ENCODE measurements at regions not wholly inside any gene's neighbourhood (a gene's known extent, or its start where the extent isn't known, plus 50 kb on each side); places are given as distances from the start of the nearest gene placed in this dataset.

- TF ChIP-seq POLR2A (IDR thresholded peaks at IDR 0.05; ENCODE audit: low read depth, low read length): no peak
- no peak for TF ChIP-seq EZH2 (IDR thresholded peaks at IDR 0.05; ENCODE audit: borderline replicate concordance, low read depth, low read length, severe bottlenecking)
Measured at GRCh38 chr18:57973889-57974288, 70.1 kb upstream of the NEDD4L start.

All from endothelial cell of umbilical vein (primary cell).